Adrenal gland (tissue), 9 donors: ENCODE measurements at regions not wholly inside any gene's neighbourhood (a gene's known extent, or its start where the extent isn't known, plus 50 kb on each side); places are given as distances from the start of the nearest gene placed in this dataset.

Source experiments
- DNase-seq, 7 donors: peaks; one replicate each; pipeline ENCODE4 v3.0.0-alpha.2; 2019 to 2020
- H3K27ac ChIP-seq, 5 donors: fragments of 200-600 bp; sonication (generic) in 4 of 5; 1 replicate in 3 of 5; 2 replicates in 2 of 5; pipeline versions ENCODE4 v1.5.1 to v1.8.0; 2016 to 2020; ENCODE audit warnings: mild to moderate bottlenecking in 1 of 5
- H3K27me3 ChIP-seq: fragments of 200-600 bp; 2 replicates; pipeline ENCODE4 v1.8.0; 2021
- H3K36me3 ChIP-seq, 2 donors: fragments of 200-600 bp; replicated peaks in 1 of 2; 1 replicate in 1 of 2; 2 replicates in 1 of 2; pipeline versions ENCODE4 v1.5.1 to v1.8.0; 2018 to 2022
- H3K4me1 ChIP-seq, 2 donors: fragments of 200-600 bp; replicated peaks in 1 of 2; 1 replicate in 1 of 2; 2 replicates in 1 of 2; pipeline versions ENCODE4 v1.5.1 to v1.8.0; 2018 to 2021
- H3K4me3 ChIP-seq, 4 donors: fragments of 200-600 bp; sonication (generic) in 3 of 4; one replicate each; pipeline ENCODE4 v1.5.1; 2016 to 2018
- H3K9me3 ChIP-seq, 3 donors: fragments of 200-600 bp; sonication (generic) in 1 of 3; replicated peaks in 1 of 3; 1 replicate in 2 of 3; 2 replicates in 1 of 3; pipeline versions ENCODE4 v1.5.1 to v1.8.0; 2016 to 2021
- CTCF ChIP-seq, 6 experiments: fragments of 450-650 bp in 4 of 6; fragments of 200-600 bp in 2 of 6; sonication (generic) in 1 of 6; IDR thresholded peaks; 1 replicate in 5 of 6; 2 replicates in 1 of 6; pipeline versions ENCODE4 v1.5.1 to v1.8.0; 2016 to 2021; ENCODE audit warnings: antibody characterized with exemption in 6 of 6, mild to moderate bottlenecking in 2 of 6, moderate library complexity in 1 of 6
- POLR2A ChIP-seq, 2 donors: fragments of 450-650 bp; IDR thresholded peaks; one replicate each; pipeline ENCODE4 v1.6.1; 2017; ENCODE audit warnings: antibody characterized with exemption in 2 of 2, mild to moderate bottlenecking in 2 of 2, moderate library complexity in 1 of 2
- WGBS, 4 donors: extraction: QIAGEN DNeasy Blood & Tissue Kit in 2 of 4; methylation state at CpG; one replicate each; pipeline versions ENCODE4 v1.1.5 to v1.1.7; 2013 to 2017; 5-methylcytosine and 5-hydroxymethylcytosine counted together
- intact Hi-C, 2 donors: fragments of 100-400 bp; cut with DNase I; formaldehyde crosslinking; loops; one replicate each; pipeline versions ENCODE4 v1.14.1 to v1.15.0; 2022 to 2023
- donor health status: healthy with polysubstance abuse.
- donor health status: Bipolar disorder and iron deficiency.
- donor health status: DM: yes; HTN: yes; CAD: no.
- donor health status: DM: no; HTN: no; CAD: no.
- donor health status: DM: no; HTN: no; CAD: no.

GRCh38 chr12:19848421-19848820 lies 409.1 kb downstream of the AEBP2 start:
- TF ChIP-seq CTCF (IDR thresholded peaks at IDR 0.05): no peak
- no peak for TF ChIP-seq POLR2A (IDR thresholded peaks at IDR 0.05)
- H3K4me3 ChIP-seq: no peak overlapping the region
- peaks cover 0 to 10% of the 10 kb centered on the region in 2 donors for H3K4me1 ChIP-seq
- 82 to 97% (median 88%) methylated on average over 2 of the region's 2 CpGs for WGBS, 4 donors
- no peak overlapping the region for H3K27ac ChIP-seq
- intact Hi-C loops: no loop called here
- H3K27me3 ChIP-seq: no peaks in the 10 kb centered on the region
- H3K36me3 ChIP-seq: no peaks in the 10 kb centered on the region
- no peaks in the 10 kb centered on the region for H3K9me3 ChIP-seq
- DNase-seq: no peak

- WGBS, 4 donors: 75 to 85% (median 82%) methylated on average over 2 of the region's 2 CpGs
- TF ChIP-seq POLR2A (IDR thresholded peaks at IDR 0.05): no peak
- no peak for TF ChIP-seq CTCF (IDR thresholded peaks at IDR 0.05)
- H3K27ac ChIP-seq: no peak overlapping the region
- no peak overlapping the region for H3K4me3 ChIP-seq
- intact Hi-C loops: no loop called here
- H3K4me1 ChIP-seq: peaks cover 0 to 10% of the 10 kb centered on the region in 2 donors
- no peaks in the 10 kb centered on the region for H3K27me3 ChIP-seq
- no peaks in the 10 kb centered on the region for H3K36me3 ChIP-seq
- H3K9me3 ChIP-seq: no peaks in the 10 kb centered on the region
- no peak for DNase-seq
These were observed 409.9 kb downstream of the AEBP2 start for GRCh38 chr12:19849208-19849607.

GRCh38 chr12:19850346-19851065 lies 411.2 kb downstream of the AEBP2 start:
- no peak for DNase-seq
- Histone ChIP-seq H3K36me3 (no peaks in the 10 kb centered on the region), H3K4me3 (no peak overlapping the region), H3K4me1 (peaks cover 0 to 10% of the 10 kb centered on the region in 2 donors), H3K27ac (no peak overlapping the region), H3K27me3 (no peaks in the 10 kb centered on the region), H3K9me3 (no peaks in the 10 kb centered on the region)
- WGBS, 4 donors: 77 to 83% (median 81%) methylated on average over 11 of the region's 11 CpGs
- intact Hi-C loops: no loop called here
- TF ChIP-seq CTCF (IDR thresholded peaks at IDR 0.05) (no peak), POLR2A (IDR thresholded peaks at IDR 0.05) (no peak)

- no peak overlapping the region for H3K4me3 ChIP-seq
- no peak for DNase-seq
- no peak overlapping the region for H3K27ac ChIP-seq
- no peak for TF ChIP-seq POLR2A (IDR thresholded peaks at IDR 0.05)
- TF ChIP-seq CTCF (IDR thresholded peaks at IDR 0.05): no peak
- H3K36me3 ChIP-seq: no peaks in the 10 kb centered on the region
- no peaks in the 10 kb centered on the region for H3K27me3 ChIP-seq
- WGBS, 4 donors: 85 to 90% (median 88%) methylated on average over 5 of the region's 5 CpGs
- intact Hi-C loops: no loop called here
- no peaks in the 10 kb centered on the region for H3K4me1 ChIP-seq
- no peaks in the 10 kb centered on the region for H3K9me3 ChIP-seq
These were observed 413.0 kb downstream of the AEBP2 start for GRCh38 chr12:19852100-19852855.
